DND-41 (cell line): ENCODE measurements at regions not wholly inside any gene's neighbourhood (a gene's known extent, or its start where the extent isn't known, plus 50 kb on each side); places are given as distances from the start of the nearest gene placed in this dataset.

Experiments used
- ATAC-seq: fragments of 200-7000 bp; cut with Tn5 transposase; 3 replicates; pipeline ENCODE4 v1.9.1; 2021; ENCODE audit warnings: low read depth; ENCODE audit not compliant: insufficient read depth
- DNase-seq: peaks from one replicate; pipeline ENCODE4 v3.0.0-alpha.2; 2020
- H2AFZ ChIP-seq: 2 replicates; pipeline ENCODE4 v1.6.0; 2012; ENCODE audit warnings: low read depth, low read length
- H3K27ac ChIP-seq: 2 replicates; pipeline ENCODE4 v1.5.1; 2012; ENCODE audit warnings: low read length, inconsistent platforms
- H3K27me3 ChIP-seq: fragments of 200-600 bp; sonication (generic); 2 replicates; pipeline ENCODE4 v1.6.0; 2012; ENCODE audit warnings: low read length, mild to moderate bottlenecking, inconsistent platforms; ENCODE audit not compliant: insufficient read depth, poor library complexity
- H3K36me3 ChIP-seq: 2 replicates; pipeline ENCODE4 v1.5.1; 2012; ENCODE audit warnings: low read length, inconsistent platforms; ENCODE audit not compliant: insufficient read depth
- H3K4me1 ChIP-seq: 2 replicates; pipeline ENCODE4 v1.5.1; 2012; ENCODE audit warnings: mild to moderate bottlenecking, low read length; ENCODE audit not compliant: insufficient read depth
- H3K4me2 ChIP-seq: 2 replicates; pipeline ENCODE4 v1.6.0; 2012; ENCODE audit warnings: mild to moderate bottlenecking, moderate library complexity, low read length, inconsistent platforms; ENCODE audit not compliant: insufficient read depth
- H3K4me3 ChIP-seq, 2 experiments: fragments of 200-600 bp in 1 of 2; shearing (Covaris generic) in 1 of 2; 2 replicates each; pipeline ENCODE4 v1.5.1; 2012 to 2016; ENCODE audit warnings: inconsistent platforms in 2 of 2, low read length in 2 of 2, mild to moderate bottlenecking in 2 of 2, low read depth in 1 of 2, moderate library complexity in 1 of 2
- H3K79me2 ChIP-seq: 2 replicates; pipeline ENCODE4 v1.6.0; 2012; ENCODE audit warnings: low read length, inconsistent platforms; ENCODE audit not compliant: insufficient read depth
- H3K9ac ChIP-seq: 2 replicates; pipeline ENCODE4 v1.6.0; 2012; ENCODE audit warnings: low read depth, mild to moderate bottlenecking, inconsistent platforms, low read length, moderate library complexity
- H3K9me3 ChIP-seq: 2 replicates; pipeline ENCODE4 v1.5.1; 2012; ENCODE audit warnings: low read length, moderate library complexity, mild to moderate bottlenecking, inconsistent platforms; ENCODE audit not compliant: insufficient read depth, severe bottlenecking
- H4K20me1 ChIP-seq: 2 replicates; pipeline ENCODE4 v1.6.0; 2012; ENCODE audit warnings: low read length; ENCODE audit not compliant: insufficient read depth
- EZH2 ChIP-seq: IDR thresholded peaks from 3 replicates; pipeline ENCODE4 v1.6.1; 2012; ENCODE audit warnings: borderline replicate concordance, low read depth, mild to moderate bottlenecking, moderate library complexity, low read length, inconsistent platforms; ENCODE audit not compliant: severe bottlenecking
- TF ChIP-seq, protein P1 (sequence below): IDR thresholded peaks from 2 replicates; pipeline ENCODE4 v1.5.1; 2012; ENCODE audit warnings: borderline replicate concordance, low read length, moderate library complexity, mild to moderate bottlenecking; ENCODE audit not compliant: poor library complexity, severe bottlenecking; ENCODE audit errors: extremely low read depth

DNA sequence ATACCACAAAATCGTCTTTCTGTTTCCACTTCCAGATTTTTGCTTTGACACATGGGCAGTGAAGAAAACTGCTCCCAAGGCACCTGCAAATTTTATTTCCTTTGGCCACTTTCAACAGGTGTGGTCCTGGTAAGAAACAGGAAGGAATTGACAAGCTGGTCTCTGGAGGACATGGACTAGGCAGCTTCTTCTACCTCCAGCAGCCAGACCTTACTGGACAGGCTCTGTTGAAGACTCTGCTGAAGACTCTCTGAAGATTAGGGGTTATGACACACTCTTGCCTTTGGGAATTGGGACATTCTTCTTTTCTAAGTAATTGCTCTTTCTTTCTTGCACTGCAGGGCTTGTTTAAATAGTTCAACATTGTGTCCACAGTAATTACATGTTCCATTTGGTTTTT is 147.7 kb upstream of the DCBLD2 start:
- Histone ChIP-seq H3K79me2 (no peaks in the 10 kb centered on the region), H4K20me1 (no peaks in the 10 kb centered on the region), H3K9ac (no peak overlapping the region), H3K4me2 (no peak overlapping the region), H3K4me3 (no peak overlapping the region), H3K27me3 (no peaks in the 10 kb centered on the region), H3K4me1 (no peaks in the 10 kb centered on the region), H2AFZ (no peak overlapping the region), H3K9me3 (no peaks in the 10 kb centered on the region), H3K27ac (no peak overlapping the region), H3K36me3 (no peaks in the 10 kb centered on the region)
- DNase-seq (no peak), ATAC-seq (no peak)
- TF ChIP-seq, protein P1, sequence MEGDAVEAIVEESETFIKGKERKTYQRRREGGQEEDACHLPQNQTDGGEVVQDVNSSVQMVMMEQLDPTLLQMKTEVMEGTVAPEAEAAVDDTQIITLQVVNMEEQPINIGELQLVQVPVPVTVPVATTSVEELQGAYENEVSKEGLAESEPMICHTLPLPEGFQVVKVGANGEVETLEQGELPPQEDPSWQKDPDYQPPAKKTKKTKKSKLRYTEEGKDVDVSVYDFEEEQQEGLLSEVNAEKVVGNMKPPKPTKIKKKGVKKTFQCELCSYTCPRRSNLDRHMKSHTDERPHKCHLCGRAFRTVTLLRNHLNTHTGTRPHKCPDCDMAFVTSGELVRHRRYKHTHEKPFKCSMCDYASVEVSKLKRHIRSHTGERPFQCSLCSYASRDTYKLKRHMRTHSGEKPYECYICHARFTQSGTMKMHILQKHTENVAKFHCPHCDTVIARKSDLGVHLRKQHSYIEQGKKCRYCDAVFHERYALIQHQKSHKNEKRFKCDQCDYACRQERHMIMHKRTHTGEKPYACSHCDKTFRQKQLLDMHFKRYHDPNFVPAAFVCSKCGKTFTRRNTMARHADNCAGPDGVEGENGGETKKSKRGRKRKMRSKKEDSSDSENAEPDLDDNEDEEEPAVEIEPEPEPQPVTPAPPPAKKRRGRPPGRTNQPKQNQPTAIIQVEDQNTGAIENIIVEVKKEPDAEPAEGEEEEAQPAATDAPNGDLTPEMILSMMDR: no peak

DNA sequence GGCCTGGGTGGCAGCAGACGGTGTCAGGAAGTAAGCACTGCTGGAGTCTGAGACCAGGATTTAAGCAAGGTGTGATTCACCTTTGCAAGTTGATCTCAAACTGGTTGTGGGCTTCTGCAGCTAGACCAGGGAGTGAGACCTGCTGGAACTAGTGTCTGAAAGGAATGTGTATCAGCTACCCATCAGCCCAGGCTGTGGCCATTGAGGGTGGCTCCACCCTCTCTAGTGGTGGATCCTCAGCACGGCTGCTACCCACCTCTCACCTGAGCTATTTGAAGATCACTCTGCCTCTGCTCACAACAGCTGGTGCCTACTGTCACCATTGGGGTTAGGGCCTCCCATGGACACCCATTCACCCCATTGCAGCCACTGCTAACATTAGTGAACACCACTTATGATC is 140.3 kb upstream of the DCBLD2 start:
- DNase-seq: no peak
- Histone ChIP-seq H3K9ac (no peak overlapping the region), H3K4me3 (no peak overlapping the region)

GRCh38 chr3:99031778-99032177 is 130.3 kb upstream of the DCBLD2 start:
- Histone ChIP-seq H2AFZ (no peak overlapping the region), H4K20me1 (no peaks in the 10 kb centered on the region), H3K4me2 (no peak overlapping the region), H3K36me3 (no peaks in the 10 kb centered on the region), H3K27ac (no peak overlapping the region), H3K79me2 (no peaks in the 10 kb centered on the region), H3K9me3 (no peaks in the 10 kb centered on the region), H3K4me3 (no peak overlapping the region), H3K9ac (no peak overlapping the region), H3K4me1 (no peaks in the 10 kb centered on the region), H3K27me3 (no peaks in the 10 kb centered on the region)
- no peak for ATAC-seq
- no peak for DNase-seq
- TF ChIP-seq, protein P1: no peak
- no peak for TF ChIP-seq EZH2

More for the DNA sequence above, 140.3 kb upstream of the DCBLD2 start:
- H3K27ac ChIP-seq: no peak overlapping the region
- H3K79me2 ChIP-seq: no peaks in the 10 kb centered on the region
- H3K27me3 ChIP-seq: no peaks in the 10 kb centered on the region
- H3K4me1 ChIP-seq: no peaks in the 10 kb centered on the region
- TF ChIP-seq, protein P1: no peak
- no peak for TF ChIP-seq EZH2
- H3K4me2 ChIP-seq: no peak overlapping the region
- H4K20me1 ChIP-seq: no peaks in the 10 kb centered on the region
- no peak for ATAC-seq
- no peaks in the 10 kb centered on the region for H3K36me3 ChIP-seq
- no peaks in the 10 kb centered on the region for H3K9me3 ChIP-seq
- H2AFZ ChIP-seq: no peak overlapping the region

GRCh38 chr3:99023590-99024192 is 122.2 kb upstream of the DCBLD2 start:
- TF ChIP-seq, protein P1: peak; percentile 73
- no peak for TF ChIP-seq EZH2
- Histone ChIP-seq H3K79me2 (no peaks in the 10 kb centered on the region), H3K36me3 (no peaks in the 10 kb centered on the region), H2AFZ (no peak overlapping the region), H3K27me3 (no peaks in the 10 kb centered on the region), H3K27ac (no peak overlapping the region), H4K20me1 (no peaks in the 10 kb centered on the region), H3K4me3 (no peak overlapping the region), H3K9me3 (no peaks in the 10 kb centered on the region), H3K4me1 (no peaks in the 10 kb centered on the region), H3K4me2 (no peak overlapping the region), H3K9ac (no peak overlapping the region)
- ATAC-seq (0 out of 3 replicates have a peak, but pooled peaks have one; percentile 49), DNase-seq (no peak)
